T-helper 1 cell treated with Interleukin-12 subunit alpha and Interleukin-12 subunit beta and Interleukin-4 antibody, amounts not matched to agents 30 μg/mL and 1 μg/mL, for 36 hours (primary cell): ENCODE measurements at regions not wholly inside any gene's neighbourhood (a gene's known extent, or its start where the extent isn't known, plus 50 kb on each side); places are given as distances from the start of the nearest gene placed in this dataset.

Experiments used
- H3K27ac Mint-ChIP-seq: one replicate; pipeline ENCODE4 v1.8.0; 2021; ENCODE audit warnings: mild to moderate bottlenecking, mixed read lengths
- H3K27me3 Mint-ChIP-seq: one replicate; pipeline ENCODE4 v1.8.0; 2021; ENCODE audit warnings: low read depth, mixed read lengths
- H3K36me3 Mint-ChIP-seq: one replicate; pipeline ENCODE4 v1.8.0; 2021; ENCODE audit warnings: low read depth, mixed read lengths
- H3K4me1 Mint-ChIP-seq: one replicate; pipeline ENCODE4 v1.8.0; 2021; ENCODE audit warnings: low read depth, mixed read lengths
- H3K4me3 Mint-ChIP-seq: one replicate; pipeline ENCODE4 v1.8.0; 2021; ENCODE audit warnings: mild to moderate bottlenecking, moderate library complexity, mixed read lengths
- H3K9me3 Mint-ChIP-seq: one replicate; pipeline ENCODE4 v1.8.0; 2021; ENCODE audit warnings: mixed read lengths

DNA sequence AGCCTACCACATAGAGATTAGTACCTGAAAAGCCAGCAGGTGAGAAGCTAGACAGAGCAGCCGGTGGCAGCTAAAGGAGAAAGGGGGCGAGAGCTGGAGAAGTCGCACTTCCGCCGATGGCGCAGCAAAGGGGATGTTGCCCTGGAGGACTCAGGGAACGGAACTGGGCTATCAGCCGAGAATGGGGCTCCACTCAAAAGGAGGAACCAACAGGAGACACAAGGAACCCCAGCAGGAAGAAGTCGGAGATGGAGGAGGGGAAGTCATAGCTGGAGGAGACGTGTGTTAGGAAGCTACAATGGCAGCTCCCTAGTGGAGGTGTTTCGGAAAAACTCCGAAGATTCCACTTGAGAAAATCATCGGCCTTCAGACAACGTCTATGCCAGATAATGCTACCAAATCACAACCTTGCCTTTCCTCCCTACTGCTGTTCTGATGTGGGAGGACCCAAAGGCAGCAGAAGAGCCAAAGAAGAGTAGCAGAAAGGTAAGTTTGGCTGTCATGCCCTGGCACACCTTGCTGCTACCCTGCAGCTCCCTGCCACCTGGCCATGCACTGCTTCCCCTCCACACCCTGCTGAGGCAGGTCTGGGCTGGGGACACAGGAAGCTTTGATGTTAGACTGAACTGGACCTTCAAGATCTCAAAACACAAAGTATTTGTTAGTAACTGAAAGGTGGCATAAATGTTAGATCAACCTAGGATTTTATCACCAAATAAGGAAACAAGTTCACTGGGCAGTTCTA, 127.9 kb downstream of the DLEU7 start:
- H3K27me3 Mint-ChIP-seq, result peaks cover 57% of the 10 kb centered on the region
- H3K4me3 Mint-ChIP-seq, result no peak overlapping the region
- H3K36me3 Mint-ChIP-seq, result peaks cover 2% of the 10 kb centered on the region
- H3K4me1 Mint-ChIP-seq, result peaks cover 13% of the 10 kb centered on the region
- H3K9me3 Mint-ChIP-seq, result no peaks in the 10 kb centered on the region
- no peak overlapping the region for H3K27ac Mint-ChIP-seq

DNA sequence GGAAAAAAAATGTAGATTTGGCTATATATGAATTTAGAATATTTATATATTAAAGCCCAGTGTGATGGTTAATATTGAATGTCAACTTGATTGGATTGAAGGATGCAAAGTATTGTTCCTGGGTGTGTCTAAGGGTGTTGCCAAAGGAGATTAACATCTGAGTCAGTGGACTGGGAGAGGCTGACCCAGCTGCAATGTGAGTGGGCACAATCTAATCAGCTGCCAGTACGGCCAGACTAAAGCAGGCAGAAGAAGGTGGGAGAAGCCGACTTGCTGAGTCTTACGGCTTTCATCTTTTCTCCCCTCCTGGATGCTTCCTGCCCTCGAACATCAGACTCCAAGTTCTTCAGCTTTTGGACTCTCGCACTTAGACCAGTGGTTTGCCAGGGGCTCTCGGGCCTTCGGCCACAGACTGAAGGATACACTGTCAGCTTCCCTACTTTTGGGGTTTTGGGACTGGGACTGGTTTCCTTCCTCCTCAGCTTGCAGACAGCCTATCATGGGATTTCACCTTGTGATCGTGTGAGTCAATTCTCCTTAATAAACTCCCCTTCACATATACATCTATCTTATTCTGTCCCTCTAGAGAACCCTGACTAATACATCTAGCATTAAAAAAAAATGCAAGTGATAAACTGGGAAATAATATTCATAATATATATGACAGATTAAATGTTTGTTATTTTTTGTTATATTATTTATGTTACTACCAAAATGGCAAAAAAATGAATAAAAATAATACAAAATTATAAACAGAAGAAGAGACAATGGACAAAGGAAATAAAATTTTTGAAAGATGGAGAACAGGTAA, 122.4 kb downstream of the DLEU7 start:
- H3K4me3 Mint-ChIP-seq, result no peak overlapping the region
- no peaks in the 10 kb centered on the region for H3K9me3 Mint-ChIP-seq
- H3K4me1 Mint-ChIP-seq, result no peaks in the 10 kb centered on the region

DNA sequence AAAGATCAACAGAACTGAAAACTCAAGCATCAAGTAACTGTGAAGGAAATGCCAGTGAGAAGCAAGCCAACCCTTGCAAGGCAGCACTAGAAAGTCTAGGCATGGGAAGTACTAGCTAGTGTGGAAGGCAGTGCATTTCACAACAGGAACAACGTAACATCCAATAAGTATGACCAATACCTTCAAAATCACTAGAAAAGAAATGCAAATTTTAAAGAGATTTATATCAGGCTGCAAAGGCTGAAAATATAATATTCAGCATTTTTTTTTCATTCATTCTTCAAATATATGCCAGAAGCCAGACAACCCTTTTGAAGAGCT, 121.9 kb downstream of the DLEU7 start:
- Mint-ChIP-seq H3K36me3 (peaks cover 2% of the 10 kb centered on the region), H3K4me1 (no peaks in the 10 kb centered on the region), H3K9me3 (no peaks in the 10 kb centered on the region), H3K4me3 (no peak overlapping the region), H3K27ac (no peak overlapping the region), H3K27me3 (peaks cover 39% of the 10 kb centered on the region)

More for the DNA sequence above, 122.4 kb downstream of the DLEU7 start:
- Mint-ChIP-seq H3K36me3 (peaks cover 2% of the 10 kb centered on the region), H3K27ac (no peak overlapping the region), H3K27me3 (peaks cover 39% of the 10 kb centered on the region)

DNA sequence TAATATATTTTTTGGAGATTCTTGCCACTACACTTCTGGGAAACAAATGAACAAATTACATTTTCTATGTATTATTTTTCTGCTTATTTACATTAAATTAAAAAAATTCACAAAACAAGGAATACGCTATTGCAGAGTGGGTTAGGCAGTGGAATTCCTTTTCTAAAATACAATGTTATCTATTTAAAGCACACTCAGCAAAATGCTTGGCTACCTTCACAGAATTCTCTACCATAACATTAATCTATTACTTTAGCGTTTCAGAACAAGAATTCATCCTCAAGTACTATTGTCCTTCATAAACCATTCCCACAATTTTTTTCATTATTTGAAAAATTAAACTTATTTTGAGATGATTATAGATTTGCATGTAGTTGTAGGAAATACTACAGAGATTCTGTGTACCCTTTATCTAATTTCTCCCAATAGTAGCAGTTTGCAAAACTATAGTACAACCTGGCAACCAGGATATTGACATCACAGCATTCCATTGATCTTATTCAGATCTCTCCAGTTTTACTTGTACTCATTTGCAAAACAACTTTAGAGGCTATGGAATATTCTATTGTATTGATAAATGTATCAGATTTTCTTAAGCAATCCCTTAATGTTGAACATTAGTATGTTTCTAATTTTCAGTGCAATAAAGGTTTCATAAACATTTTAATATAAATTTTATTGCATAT, 120.9 kb downstream of the DLEU7 start:
- no peak overlapping the region for H3K4me3 Mint-ChIP-seq
- no peak overlapping the region for H3K27ac Mint-ChIP-seq
- H3K27me3 Mint-ChIP-seq, result peaks cover 35% of the 10 kb centered on the region
- no peaks in the 10 kb centered on the region for H3K36me3 Mint-ChIP-seq
- H3K9me3 Mint-ChIP-seq, result no peaks in the 10 kb centered on the region
- H3K4me1 Mint-ChIP-seq, result no peaks in the 10 kb centered on the region

GRCh38 chr13:50724438-50724837, 119.1 kb downstream of the DLEU7 start:
- Mint-ChIP-seq H3K27ac (no peak overlapping the region), H3K4me3 (no peak overlapping the region), H3K36me3 (no peaks in the 10 kb centered on the region), H3K9me3 (peaks cover 5% of the 10 kb centered on the region), H3K27me3 (peaks cover 30% of the 10 kb centered on the region), H3K4me1 (no peaks in the 10 kb centered on the region)

DNA sequence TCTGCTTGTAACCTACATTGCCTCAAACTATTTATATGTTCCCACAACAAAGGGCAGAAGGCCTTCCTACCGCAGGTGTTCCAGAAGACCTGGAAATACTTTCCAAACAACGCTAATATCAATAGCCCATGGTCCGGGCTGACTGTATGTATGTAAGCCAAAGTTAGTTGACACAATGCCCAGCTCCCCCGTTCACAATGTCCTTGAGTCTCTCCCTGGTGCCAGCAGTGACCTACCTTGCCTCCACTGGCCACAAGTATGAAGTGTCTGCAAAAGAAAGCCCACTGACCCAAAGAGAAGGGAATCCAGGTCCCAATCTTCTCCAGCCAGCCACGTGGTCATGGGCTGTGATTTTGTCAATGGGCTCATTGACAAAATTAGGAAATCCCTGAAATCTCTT, 118.6 kb downstream of the DLEU7 start:
- Mint-ChIP-seq H3K36me3 (no peaks in the 10 kb centered on the region), H3K4me3 (no peak overlapping the region), H3K9me3 (peaks cover 10% of the 10 kb centered on the region), H3K27me3 (peaks cover 26% of the 10 kb centered on the region), H3K27ac (no peak overlapping the region), H3K4me1 (no peaks in the 10 kb centered on the region)

GRCh38 chr13:50726164-50726563, 117.3 kb downstream of the DLEU7 start:
- Mint-ChIP-seq H3K27ac (no peak overlapping the region), H3K9me3 (peaks cover 16% of the 10 kb centered on the region), H3K4me1 (no peaks in the 10 kb centered on the region), H3K36me3 (peaks cover 2% of the 10 kb centered on the region), H3K27me3 (peaks cover 19% of the 10 kb centered on the region), H3K4me3 (no peak overlapping the region)

DNA sequence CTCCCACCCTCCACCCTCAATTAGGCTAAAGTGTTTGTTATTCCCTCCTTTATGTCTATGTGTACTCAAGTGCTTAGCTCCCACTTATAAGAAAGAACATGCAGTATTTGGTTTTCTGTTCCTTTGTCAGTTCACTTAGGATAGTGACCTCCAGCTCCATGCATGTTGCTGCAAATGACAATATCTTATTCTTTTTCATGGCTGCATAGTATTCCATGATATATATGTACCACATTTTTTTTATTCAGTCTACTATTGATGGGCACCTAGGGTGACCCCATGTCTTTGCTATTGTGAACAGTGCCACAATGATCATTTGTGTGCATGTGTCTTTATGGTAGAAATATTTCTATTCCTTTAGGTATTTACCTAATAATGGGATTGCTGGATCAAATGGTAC, 114.3 kb downstream of the DLEU7 start:
- Mint-ChIP-seq H3K9me3 (peaks cover 24% of the 10 kb centered on the region), H3K36me3 (peaks cover 5% of the 10 kb centered on the region), H3K27me3 (peaks cover 26% of the 10 kb centered on the region), H3K27ac (no peak overlapping the region), H3K4me3 (no peak overlapping the region), H3K4me1 (peaks cover 9% of the 10 kb centered on the region)

GRCh38 chr13:50730496-50731351, 112.8 kb downstream of the DLEU7 start:
- peaks cover 5% of the 10 kb centered on the region for H3K36me3 Mint-ChIP-seq
- no peak overlapping the region for H3K27ac Mint-ChIP-seq
- H3K4me1 Mint-ChIP-seq, result peaks cover 9% of the 10 kb centered on the region
- H3K4me3 Mint-ChIP-seq, result no peak overlapping the region
- H3K27me3 Mint-ChIP-seq, result peaks cover 21% of the 10 kb centered on the region
- H3K9me3 Mint-ChIP-seq, result peaks cover 24% of the 10 kb centered on the region

DNA sequence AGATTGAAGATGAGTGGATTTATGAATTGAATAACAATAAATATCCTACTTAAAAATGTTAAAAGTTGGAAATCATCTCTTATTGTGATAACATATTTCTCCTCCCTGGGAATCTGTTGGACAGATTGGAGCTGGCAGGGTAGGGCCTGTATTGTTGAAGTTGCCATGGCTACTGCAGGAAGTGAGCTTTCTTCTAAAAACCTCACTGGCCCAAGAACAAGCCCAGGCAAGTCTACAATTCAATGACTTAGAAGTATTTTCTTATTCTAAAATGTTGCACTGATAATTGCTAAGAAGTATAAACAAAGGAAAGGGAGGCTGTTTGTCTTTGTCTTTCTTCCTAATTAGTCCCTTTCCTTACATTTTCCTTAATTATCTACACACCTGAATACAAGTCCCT, 112.1 kb downstream of the DLEU7 start:
- Mint-ChIP-seq H3K4me3 (no peak overlapping the region), H3K9me3 (peaks cover 24% of the 10 kb centered on the region), H3K36me3 (peaks cover 5% of the 10 kb centered on the region), H3K4me1 (peaks cover 9% of the 10 kb centered on the region), H3K27me3 (peaks cover 14% of the 10 kb centered on the region), H3K27ac (no peak overlapping the region)

DNA sequence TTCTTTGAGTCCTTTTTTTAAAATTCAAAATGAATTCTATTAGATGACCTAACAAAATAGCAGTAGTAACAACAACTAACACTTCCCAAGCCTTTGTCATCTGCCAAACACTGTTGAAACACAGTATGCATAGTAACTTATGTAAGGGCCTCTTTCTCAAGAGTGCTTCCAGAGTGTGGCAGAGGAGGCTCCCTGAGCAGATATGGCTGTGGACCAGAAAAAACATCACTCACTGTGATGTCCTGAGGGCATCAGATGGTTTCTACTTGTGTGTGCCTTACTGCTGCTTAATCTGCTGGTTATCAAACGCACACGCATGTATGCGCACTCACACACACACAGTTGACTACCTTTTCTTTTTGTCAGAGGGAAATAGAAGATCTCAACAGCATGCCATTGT, 110.8 kb downstream of the DLEU7 start:
- Mint-ChIP-seq H3K27ac (no peak overlapping the region), H3K27me3 (peaks cover 14% of the 10 kb centered on the region), H3K9me3 (peaks cover 24% of the 10 kb centered on the region), H3K4me3 (no peak overlapping the region), H3K4me1 (peaks cover 9% of the 10 kb centered on the region), H3K36me3 (peaks cover 5% of the 10 kb centered on the region)

DNA sequence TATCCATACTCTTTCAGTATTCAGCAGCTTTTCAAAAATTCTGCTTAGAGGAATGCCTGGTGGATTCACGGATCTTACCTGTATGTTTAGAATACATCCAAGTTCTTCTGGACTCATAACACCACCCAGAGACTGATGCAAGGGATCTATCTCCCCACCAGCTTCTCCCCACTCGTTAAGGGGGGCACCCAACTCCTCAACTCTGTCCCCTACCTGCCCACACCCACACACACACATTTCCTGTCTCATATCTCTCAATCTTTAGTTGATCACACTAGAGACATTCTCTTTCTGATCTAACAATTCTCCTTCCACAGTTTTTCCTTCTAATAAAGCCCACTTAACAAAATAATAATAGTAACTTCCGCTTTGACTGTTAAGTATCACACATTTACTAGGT, 110.1 kb downstream of the DLEU7 start:
- Mint-ChIP-seq H3K27me3 (peaks cover 15% of the 10 kb centered on the region), H3K9me3 (peaks cover 24% of the 10 kb centered on the region), H3K4me1 (peaks cover 9% of the 10 kb centered on the region), H3K27ac (no peak overlapping the region), H3K4me3 (no peak overlapping the region), H3K36me3 (peaks cover 5% of the 10 kb centered on the region)

DNA sequence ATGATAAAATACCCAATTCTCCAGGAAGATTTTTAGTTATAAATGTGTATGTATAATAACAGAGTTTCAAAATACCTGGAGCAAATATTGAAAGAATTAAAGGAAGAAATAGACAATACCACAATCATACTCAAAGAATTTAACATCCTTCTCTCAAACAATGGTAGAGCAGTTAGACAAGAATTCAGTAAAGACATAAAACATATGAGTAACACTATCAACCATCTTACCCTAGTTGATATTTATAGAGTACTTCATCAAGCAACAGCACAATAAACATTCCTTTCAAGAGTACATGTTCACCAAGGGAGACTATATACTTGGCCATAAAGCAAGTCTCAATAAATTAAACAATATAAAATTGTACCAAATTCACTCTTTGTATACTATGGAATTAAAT, 108.4 kb downstream of the DLEU7 start:
- no peak overlapping the region for H3K27ac Mint-ChIP-seq
- peaks cover 13% of the 10 kb centered on the region for H3K9me3 Mint-ChIP-seq
- peaks cover 9% of the 10 kb centered on the region for H3K4me1 Mint-ChIP-seq
- H3K4me3 Mint-ChIP-seq, result no peak overlapping the region
- peaks cover 22% of the 10 kb centered on the region for H3K27me3 Mint-ChIP-seq
- peaks cover 5% of the 10 kb centered on the region for H3K36me3 Mint-ChIP-seq

DNA sequence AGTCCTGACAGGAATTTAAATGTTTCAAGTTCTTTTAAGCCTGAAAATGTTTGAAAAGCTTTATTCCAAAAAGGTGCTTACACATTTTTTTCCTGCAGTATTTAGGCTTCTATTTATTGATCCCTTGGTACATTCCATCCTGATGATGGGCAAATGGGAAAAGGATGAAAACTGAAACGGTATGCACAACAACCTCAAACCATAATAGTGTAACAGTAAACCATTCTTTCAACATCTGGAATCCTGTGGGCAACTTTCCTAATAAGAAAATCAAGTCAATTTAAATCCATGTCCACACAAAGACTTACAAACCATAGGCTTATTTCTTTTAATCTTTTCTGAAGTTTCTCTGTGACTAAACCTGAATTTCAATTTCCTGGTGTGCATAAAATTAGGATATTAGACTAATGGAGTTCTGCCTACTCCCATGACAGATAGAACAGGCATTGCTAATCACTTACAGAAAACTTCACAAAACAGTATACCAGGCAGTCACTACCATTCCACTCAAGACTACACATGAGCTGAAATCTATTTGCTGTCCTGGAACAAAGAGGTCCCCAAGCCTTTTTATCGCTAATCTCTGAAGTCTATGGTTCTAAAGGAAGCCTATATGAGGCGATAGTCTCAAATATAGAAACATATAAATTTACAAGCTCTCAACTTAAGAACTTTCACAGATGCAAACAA, 103.3 kb downstream of the DLEU7 start:
- Mint-ChIP-seq H3K4me3 (no peak overlapping the region), H3K27me3 (peaks cover 9% of the 10 kb centered on the region)

More for the DNA sequence above, 103.3 kb downstream of the DLEU7 start:
- Mint-ChIP-seq H3K27ac (no peak overlapping the region), H3K9me3 (no peaks in the 10 kb centered on the region), H3K4me1 (peaks cover 1% of the 10 kb centered on the region), H3K36me3 (no peaks in the 10 kb centered on the region)
